ENCODE measurements at regions not wholly inside any gene's neighbourhood (a gene's known extent, or its start where the extent isn't known, plus 50 kb on each side); places are given as distances from the start of the nearest gene placed in this dataset.

DNA sequence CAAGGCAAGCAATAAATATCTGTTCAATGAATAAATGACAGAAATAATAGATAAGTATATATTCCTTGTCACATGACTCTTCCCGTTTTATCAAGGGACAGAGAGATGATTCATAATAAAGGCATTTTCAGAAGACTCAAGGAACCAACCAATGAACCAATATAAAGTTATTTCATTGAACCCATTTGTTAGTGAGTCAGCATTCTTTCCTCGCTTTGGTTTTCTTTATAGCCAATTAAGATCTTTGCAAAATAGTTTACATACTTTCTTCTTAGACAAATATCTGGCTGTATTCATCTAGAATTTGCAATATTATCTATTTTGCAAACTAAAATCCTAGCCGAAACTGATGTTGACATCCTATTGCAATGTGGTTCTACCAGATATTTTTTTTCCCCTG is 269.4 kb downstream of the IL15 start:
- ATAC-seq (replicated peaks; ENCODE audit: extremely low read depth, poor library complexity, severe bottlenecking), result no peak
- no peaks in the 10 kb centered on the region for H3K36me3 Mint-ChIP-seq (ENCODE audit: insufficient read depth)

DNA sequence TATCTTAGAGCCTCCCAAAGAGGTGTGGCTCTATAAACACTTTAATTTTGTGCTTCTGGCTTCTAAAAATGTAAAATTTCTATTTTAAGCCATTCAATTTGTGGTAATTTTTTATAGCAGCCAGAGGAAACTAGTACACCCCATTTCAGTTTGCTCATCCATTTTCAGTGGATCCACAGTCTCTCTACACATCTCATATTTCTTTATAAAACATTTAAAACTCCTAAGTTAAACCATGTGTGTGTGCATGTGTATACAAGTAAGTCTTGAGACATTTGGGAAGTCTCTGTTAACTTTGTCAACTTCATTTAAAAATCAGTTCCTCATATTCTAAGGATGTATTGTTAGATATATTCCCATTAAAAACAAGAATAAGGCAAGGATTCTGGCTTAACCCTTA is 273.2 kb downstream of the IL15 start:
- no peak for ATAC-seq (replicated peaks; ENCODE audit: extremely low read depth, poor library complexity, severe bottlenecking)
- H3K36me3 Mint-ChIP-seq (ENCODE audit: insufficient read depth), result no peaks in the 10 kb centered on the region

More for the DNA sequence above, 269.4 kb downstream of the IL15 start:
- Mint-ChIP-seq H3K27ac (ENCODE audit: low read depth) (no peak overlapping the region), H3K4me3 (no peak overlapping the region), H3K9me3 (no peaks in the 10 kb centered on the region), H3K27me3 (peaks cover 20% of the 10 kb centered on the region), H3K4me1 (no peaks in the 10 kb centered on the region)
- no peak for DNase-seq (ENCODE audit: low spot score in 2 of 2)

DNA sequence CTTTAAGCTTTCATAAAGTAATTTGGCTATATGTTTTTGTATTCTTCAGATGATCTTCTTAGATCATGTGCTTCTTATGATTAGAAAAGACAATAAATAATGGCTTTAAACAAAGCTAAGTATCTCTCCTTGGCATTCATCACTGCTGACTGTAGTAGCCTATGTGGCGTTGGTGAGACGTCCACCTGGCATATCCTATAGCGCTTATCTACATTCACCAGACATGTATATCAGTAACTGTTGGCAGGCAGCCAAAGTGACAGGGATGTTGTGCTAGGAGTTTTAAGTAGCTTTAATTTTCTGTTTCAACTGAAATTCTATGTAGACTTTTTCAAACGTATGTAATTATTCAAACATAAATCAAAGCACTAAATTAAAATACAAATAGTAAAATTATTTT is 276.4 kb downstream of the IL15 start:
- H3K9me3 Mint-ChIP-seq, result no peaks in the 10 kb centered on the region

More for the DNA sequence above, 273.2 kb downstream of the IL15 start:
- Mint-ChIP-seq H3K27ac (ENCODE audit: low read depth) (no peak overlapping the region), H3K9me3 (no peaks in the 10 kb centered on the region), H3K4me3 (no peak overlapping the region), H3K4me1 (no peaks in the 10 kb centered on the region), H3K27me3 (peaks cover 10% of the 10 kb centered on the region)
- no peak for DNase-seq (ENCODE audit: low spot score in 2 of 2)

DNA sequence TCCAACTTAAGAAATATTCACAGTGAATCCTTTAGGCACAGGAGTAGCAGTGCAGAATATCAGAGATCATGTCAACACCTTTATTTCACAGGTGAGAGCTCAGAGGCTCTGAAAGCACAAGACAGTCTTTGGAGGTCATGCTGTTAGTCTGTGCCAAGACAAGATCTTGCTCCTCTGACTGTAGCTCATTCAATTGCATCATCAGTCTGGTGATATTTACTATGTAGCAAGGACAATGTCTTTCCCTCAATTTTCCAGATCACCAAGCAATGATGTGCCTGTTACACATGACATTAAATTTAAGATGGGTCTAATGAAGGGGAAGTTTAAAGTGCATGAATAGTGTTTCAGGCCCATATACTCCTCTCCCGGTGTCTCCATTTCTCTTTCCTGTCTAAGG is 277.5 kb downstream of the IL15 start:
- ATAC-seq (replicated peaks; ENCODE audit: extremely low read depth, poor library complexity, severe bottlenecking) (no peak), DNase-seq (ENCODE audit: low spot score in 2 of 2) (no peak)
- Mint-ChIP-seq H3K27me3 (peaks cover 10% of the 10 kb centered on the region), H3K4me1 (no peaks in the 10 kb centered on the region), H3K27ac (ENCODE audit: low read depth) (no peak overlapping the region), H3K4me3 (no peak overlapping the region), H3K36me3 (ENCODE audit: insufficient read depth) (no peaks in the 10 kb centered on the region), H3K9me3 (no peaks in the 10 kb centered on the region)

More for the DNA sequence above, 276.4 kb downstream of the IL15 start:
- no peak for ATAC-seq (replicated peaks; ENCODE audit: extremely low read depth, poor library complexity, severe bottlenecking)
- no peaks in the 10 kb centered on the region for H3K4me1 Mint-ChIP-seq
- DNase-seq (ENCODE audit: low spot score in 2 of 2), result no peak
- H3K27ac Mint-ChIP-seq (ENCODE audit: low read depth), result no peak overlapping the region
- no peak overlapping the region for H3K4me3 Mint-ChIP-seq
- no peaks in the 10 kb centered on the region for H3K36me3 Mint-ChIP-seq (ENCODE audit: insufficient read depth)
- H3K27me3 Mint-ChIP-seq, result peaks cover 10% of the 10 kb centered on the region

DNA sequence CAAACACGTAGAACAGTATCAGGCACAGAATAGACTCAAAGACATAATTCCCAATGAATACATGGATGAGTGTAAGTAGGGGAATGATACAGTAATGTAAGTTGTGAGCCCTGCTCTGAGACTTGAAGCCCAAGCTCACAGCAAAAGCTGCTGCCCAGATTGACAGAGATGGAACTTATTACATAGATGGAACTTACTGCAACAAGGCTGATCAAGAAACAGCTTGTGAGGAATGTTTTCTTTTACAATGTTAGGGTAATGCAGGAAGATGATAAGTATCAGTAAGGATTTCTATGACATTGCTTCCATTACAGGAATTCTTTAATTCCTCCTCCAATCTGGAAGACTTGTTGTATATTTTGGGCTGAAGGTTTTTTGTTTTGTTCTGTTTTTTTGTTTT is 278.4 kb downstream of the IL15 start:
- Mint-ChIP-seq H3K4me3 (no peak overlapping the region), H3K36me3 (ENCODE audit: insufficient read depth) (no peaks in the 10 kb centered on the region), H3K27ac (ENCODE audit: low read depth) (no peak overlapping the region), H3K9me3 (no peaks in the 10 kb centered on the region), H3K4me1 (no peaks in the 10 kb centered on the region), H3K27me3 (peaks cover 10% of the 10 kb centered on the region)
- DNase-seq (ENCODE audit: low spot score in 2 of 2) (no peak), ATAC-seq (replicated peaks; ENCODE audit: extremely low read depth, poor library complexity, severe bottlenecking) (no peak)

DNA sequence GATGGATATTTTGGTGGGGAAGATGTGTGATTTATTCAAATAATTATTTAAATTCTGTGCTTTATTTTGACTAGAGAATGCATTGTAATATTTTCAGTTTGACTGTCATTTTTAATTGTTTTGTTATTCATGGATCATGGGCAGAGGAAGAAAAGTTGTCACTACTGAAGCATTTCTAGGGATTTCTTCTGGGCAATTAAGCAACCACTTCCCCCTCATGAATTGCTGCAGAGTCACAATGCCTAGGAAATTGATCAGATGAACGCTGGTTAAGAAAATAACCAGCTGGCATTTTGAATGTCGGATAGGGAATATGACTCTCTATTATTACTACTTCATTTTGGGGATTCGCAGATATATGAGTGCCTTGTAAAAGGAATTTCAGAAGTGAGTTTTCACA is 283.3 kb downstream of the IL15 start:
- no peak overlapping the region for H3K27ac Mint-ChIP-seq (ENCODE audit: low read depth)
- no peaks in the 10 kb centered on the region for H3K4me1 Mint-ChIP-seq
- no peak overlapping the region for H3K4me3 Mint-ChIP-seq
- H3K36me3 Mint-ChIP-seq (ENCODE audit: insufficient read depth), result no peaks in the 10 kb centered on the region
- no peaks in the 10 kb centered on the region for H3K27me3 Mint-ChIP-seq
- ATAC-seq (replicated peaks; ENCODE audit: extremely low read depth, poor library complexity, severe bottlenecking) (no peak), DNase-seq (ENCODE audit: low spot score in 2 of 2) (no peak)
- no peaks in the 10 kb centered on the region for H3K9me3 Mint-ChIP-seq

DNA sequence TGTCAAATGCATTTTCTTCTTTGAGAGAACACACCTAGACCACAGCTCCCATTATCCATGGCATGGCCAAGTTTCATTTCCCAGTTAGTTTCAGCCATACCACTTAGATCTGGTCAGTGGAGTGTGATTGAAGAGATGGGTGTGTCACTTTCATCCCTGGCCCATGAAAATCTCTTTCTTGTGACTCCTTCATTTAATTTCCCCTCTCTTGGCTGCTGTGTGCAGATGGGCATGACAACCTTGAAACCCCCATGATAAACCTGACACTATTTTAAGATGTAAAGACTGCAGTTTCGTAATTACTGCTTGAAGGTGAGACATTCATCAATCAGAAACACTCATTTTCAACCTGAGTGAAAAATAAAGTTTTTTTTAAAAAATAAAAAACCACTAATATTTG is 284.9 kb downstream of the IL15 start:
- no peaks in the 10 kb centered on the region for H3K9me3 Mint-ChIP-seq

DNA sequence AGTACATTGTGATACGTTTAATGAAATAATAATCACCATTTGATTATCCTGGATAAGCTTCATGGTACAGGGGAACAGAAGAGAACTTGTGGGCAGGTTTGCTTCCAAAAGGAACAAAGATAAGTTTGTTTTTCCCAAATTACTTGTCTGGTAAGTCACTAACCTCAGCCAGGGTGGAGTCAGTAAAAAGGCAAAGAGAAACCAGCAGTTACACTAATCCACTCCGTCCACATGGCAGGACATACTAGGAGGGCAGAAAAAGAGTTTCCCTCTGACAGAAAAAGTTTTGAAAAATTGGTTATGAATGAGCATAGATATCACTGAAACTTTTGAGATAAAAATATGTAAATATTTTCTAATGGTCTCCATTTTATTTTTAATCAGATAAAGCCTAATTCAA is 285.9 kb downstream of the IL15 start:
- ATAC-seq (replicated peaks; ENCODE audit: extremely low read depth, poor library complexity, severe bottlenecking), result no peak
- Mint-ChIP-seq H3K4me3 (no peak overlapping the region), H3K36me3 (ENCODE audit: insufficient read depth) (no peaks in the 10 kb centered on the region), H3K27ac (ENCODE audit: low read depth) (no peak overlapping the region), H3K27me3 (no peaks in the 10 kb centered on the region), H3K4me1 (no peaks in the 10 kb centered on the region), H3K9me3 (no peaks in the 10 kb centered on the region)
- no peak for DNase-seq (ENCODE audit: low spot score in 2 of 2)

More for the DNA sequence above, 284.9 kb downstream of the IL15 start:
- ATAC-seq (replicated peaks; ENCODE audit: extremely low read depth, poor library complexity, severe bottlenecking) (no peak), DNase-seq (ENCODE audit: low spot score in 2 of 2) (no peak)
- H3K36me3 Mint-ChIP-seq (ENCODE audit: insufficient read depth), result no peaks in the 10 kb centered on the region
- H3K4me1 Mint-ChIP-seq, result no peaks in the 10 kb centered on the region
- no peaks in the 10 kb centered on the region for H3K27me3 Mint-ChIP-seq
- no peak overlapping the region for H3K4me3 Mint-ChIP-seq
- no peak overlapping the region for H3K27ac Mint-ChIP-seq (ENCODE audit: low read depth)

DNA sequence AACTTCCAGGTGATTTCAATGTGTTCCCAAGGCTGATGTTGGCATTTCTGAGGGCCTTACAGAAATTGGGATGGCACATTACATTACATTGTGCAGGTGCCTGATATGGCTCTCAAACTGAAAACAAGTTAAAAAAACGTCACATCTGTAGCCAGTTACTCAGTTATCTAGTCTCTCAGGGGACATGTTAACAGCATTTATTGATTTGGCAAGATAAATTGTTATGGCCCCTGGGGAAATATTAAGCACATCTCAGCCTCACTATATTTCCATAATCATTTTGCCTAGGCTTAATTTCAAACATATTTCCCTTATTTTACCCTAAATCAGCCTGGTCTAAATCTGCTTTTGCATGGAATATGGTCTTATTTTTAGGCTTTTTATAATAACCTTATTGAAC is 290.0 kb downstream of the IL15 start:
- Mint-ChIP-seq H3K4me1 (no peaks in the 10 kb centered on the region), H3K27ac (ENCODE audit: low read depth) (no peak overlapping the region), H3K9me3 (no peaks in the 10 kb centered on the region), H3K27me3 (no peaks in the 10 kb centered on the region), H3K4me3 (no peak overlapping the region), H3K36me3 (ENCODE audit: insufficient read depth) (no peaks in the 10 kb centered on the region)
- no peak for ATAC-seq (replicated peaks; ENCODE audit: extremely low read depth, poor library complexity, severe bottlenecking)
- no peak for DNase-seq (ENCODE audit: low spot score in 2 of 2)

DNA sequence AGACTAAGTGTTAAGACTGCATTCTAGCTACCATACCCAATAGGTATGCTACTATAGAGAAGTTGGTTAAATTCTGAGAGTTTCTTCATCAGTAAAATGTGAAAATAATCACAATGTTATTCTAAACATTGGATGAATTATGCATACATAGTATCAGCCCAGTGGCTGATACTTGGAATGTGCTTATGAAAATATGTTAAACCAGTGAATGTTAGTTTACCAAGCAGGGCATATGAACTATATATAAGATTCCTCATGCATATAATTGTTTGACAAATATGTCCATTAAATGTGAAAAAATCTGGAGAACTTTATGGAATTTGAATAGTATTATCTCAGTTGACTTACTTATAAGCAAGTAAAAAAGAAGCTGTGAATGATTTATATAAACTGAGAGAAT is 296.1 kb downstream of the IL15 start:
- H3K36me3 Mint-ChIP-seq (ENCODE audit: insufficient read depth), result no peaks in the 10 kb centered on the region
- H3K9me3 Mint-ChIP-seq, result peaks cover 5% of the 10 kb centered on the region
- no peak for ATAC-seq (replicated peaks; ENCODE audit: extremely low read depth, poor library complexity, severe bottlenecking)
- no peak overlapping the region for H3K27ac Mint-ChIP-seq (ENCODE audit: low read depth)
- no peaks in the 10 kb centered on the region for H3K4me1 Mint-ChIP-seq
- DNase-seq (ENCODE audit: low spot score in 2 of 2), result no peak
- no peak overlapping the region for H3K4me3 Mint-ChIP-seq
- H3K27me3 Mint-ChIP-seq, result peaks cover 13% of the 10 kb centered on the region

DNA sequence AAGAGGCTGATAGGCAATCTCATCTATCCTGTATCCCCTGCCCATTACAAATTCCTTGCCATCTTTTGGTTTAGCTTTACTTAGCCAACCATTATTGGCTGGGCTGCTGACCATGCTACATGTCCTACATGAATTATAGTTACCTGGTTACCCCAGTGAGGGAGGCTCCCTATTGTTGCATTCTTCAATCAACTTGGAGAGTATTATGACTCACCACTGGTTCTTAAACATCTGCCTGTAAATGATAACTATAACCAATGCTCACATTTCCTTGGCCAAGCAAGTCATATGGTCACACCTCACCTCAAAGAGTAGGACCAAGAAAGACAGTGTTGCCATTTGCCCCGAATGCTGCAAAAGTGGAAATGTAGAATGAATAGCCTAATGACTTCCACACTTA is 297.6 kb downstream of the IL15 start:
- no peaks in the 10 kb centered on the region for H3K36me3 Mint-ChIP-seq (ENCODE audit: insufficient read depth)
- H3K9me3 Mint-ChIP-seq, result peaks cover 10% of the 10 kb centered on the region
- no peak for ATAC-seq (replicated peaks; ENCODE audit: extremely low read depth, poor library complexity, severe bottlenecking)
- DNase-seq (ENCODE audit: low spot score in 2 of 2), result no peak
- H3K27me3 Mint-ChIP-seq, result peaks cover 13% of the 10 kb centered on the region
- H3K4me1 Mint-ChIP-seq, result no peaks in the 10 kb centered on the region
- no peak overlapping the region for H3K27ac Mint-ChIP-seq (ENCODE audit: low read depth)
- no peak overlapping the region for H3K4me3 Mint-ChIP-seq

DNA sequence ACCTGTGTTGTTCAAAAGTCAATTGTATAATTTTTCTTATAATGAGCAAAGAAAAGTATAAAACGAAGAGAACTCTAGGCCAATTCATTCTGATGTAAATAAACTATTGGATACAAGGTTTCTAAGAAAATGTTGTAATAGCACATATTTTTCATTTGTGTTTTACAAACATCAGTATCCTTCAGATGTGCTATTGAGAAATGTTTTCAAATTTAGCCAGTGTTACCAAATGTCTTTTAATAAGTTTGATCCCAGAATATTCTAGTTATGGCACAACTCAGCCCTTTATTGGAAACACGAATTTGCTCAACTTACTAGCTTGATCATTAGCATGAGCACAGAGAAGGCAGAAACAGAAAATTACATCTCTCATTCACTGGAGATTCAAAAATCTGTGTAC is 319.3 kb downstream of the IL15 start:
- Mint-ChIP-seq H3K27me3 (peaks cover 4% of the 10 kb centered on the region), H3K9me3 (no peaks in the 10 kb centered on the region), H3K4me1 (no peaks in the 10 kb centered on the region), H3K4me3 (no peak overlapping the region), H3K36me3 (ENCODE audit: insufficient read depth) (no peaks in the 10 kb centered on the region), H3K27ac (ENCODE audit: low read depth) (no peak overlapping the region)
- ATAC-seq (replicated peaks; ENCODE audit: extremely low read depth, poor library complexity, severe bottlenecking) (no peak), DNase-seq (ENCODE audit: low spot score in 2 of 2) (no peak)

DNA sequence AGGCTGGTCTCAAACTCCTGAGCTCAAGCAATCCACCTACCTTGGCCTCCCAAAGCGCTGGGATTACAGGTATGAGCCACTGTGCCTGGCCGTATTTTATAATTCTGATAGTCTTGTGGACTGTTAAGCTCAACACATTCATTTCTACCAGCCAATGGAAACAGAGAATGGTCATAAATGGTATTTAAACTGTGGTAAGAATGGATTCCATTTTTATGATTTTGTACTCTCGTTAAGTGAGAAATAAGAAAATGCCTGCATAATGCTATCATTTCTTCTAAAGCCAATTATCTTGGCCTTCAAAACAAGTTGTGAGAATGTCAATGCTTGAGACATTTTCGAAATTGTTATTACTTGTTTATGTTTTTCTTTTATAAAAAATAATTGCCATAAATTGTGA is 321.0 kb downstream of the IL15 start:
- H3K36me3 Mint-ChIP-seq (ENCODE audit: insufficient read depth), result no peaks in the 10 kb centered on the region
- no peak overlapping the region for H3K27ac Mint-ChIP-seq (ENCODE audit: low read depth)
- H3K4me3 Mint-ChIP-seq, result no peak overlapping the region
- no peaks in the 10 kb centered on the region for H3K9me3 Mint-ChIP-seq
- no peaks in the 10 kb centered on the region for H3K27me3 Mint-ChIP-seq
- no peaks in the 10 kb centered on the region for H3K4me1 Mint-ChIP-seq
- no peak for ATAC-seq (replicated peaks; ENCODE audit: extremely low read depth, poor library complexity, severe bottlenecking)
- DNase-seq (ENCODE audit: low spot score in 2 of 2), result no peak

DNA sequence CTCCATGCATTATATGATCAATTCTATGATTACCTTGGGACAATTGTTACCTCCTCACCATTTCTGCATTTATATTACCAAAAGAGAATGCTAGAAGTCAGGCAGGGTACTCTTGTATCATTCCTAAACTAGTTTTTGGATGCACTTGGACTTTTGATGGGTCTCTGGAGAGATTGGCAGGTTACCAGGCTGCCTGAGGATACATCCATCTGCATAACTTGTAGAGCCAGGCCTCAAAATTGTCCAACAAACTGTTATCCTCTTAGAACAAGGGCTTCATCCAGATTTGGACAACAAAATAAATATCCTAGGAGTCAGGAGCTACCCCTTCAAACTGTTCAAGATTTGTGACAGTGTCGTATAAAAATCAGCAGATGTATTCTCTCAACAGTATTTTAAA is 326.1 kb downstream of the IL15 start:
- Mint-ChIP-seq H3K36me3 (ENCODE audit: insufficient read depth) (no peaks in the 10 kb centered on the region), H3K27ac (ENCODE audit: low read depth) (no peak overlapping the region), H3K4me3 (no peak overlapping the region), H3K9me3 (peaks cover 13% of the 10 kb centered on the region), H3K27me3 (peaks cover 31% of the 10 kb centered on the region), H3K4me1 (no peaks in the 10 kb centered on the region)
- ATAC-seq (replicated peaks; ENCODE audit: extremely low read depth, poor library complexity, severe bottlenecking) (no peak), DNase-seq (ENCODE audit: low spot score in 2 of 2) (no peak)

Data from central memory CD8-positive, alpha-beta T cell (primary cell).